HG03039 (cell line): ENCODE measurements at regions not wholly inside any gene's neighbourhood (a gene's known extent, or its start where the extent isn't known, plus 50 kb on each side); places are given as distances from the start of the nearest gene placed in this dataset.
"Not testable (repeated sequence)": the region's sequence is repeated elsewhere in the genome, so short reads cannot be mapped to it uniquely, and the experiment has no call there.

Experiments used
- ATAC-seq: cut with Tn5 transposase; IDR thresholded peaks from one replicate; pipeline ENCODE4 v1.9.1; 2021; ENCODE audit warnings: mild to moderate bottlenecking, moderate library complexity; ENCODE audit not compliant: unreplicated experiment

- ATAC-seq = no peak
These were observed 637.8 kb upstream of the CHAC2 start for GRCh38 chr2:53129851-53130250.

GRCh38 chr2:53127061-53127650, 640.4 kb upstream of the CHAC2 start:
- no peak for ATAC-seq

GRCh38 chr2:53114991-53115390, 652.6 kb upstream of the CHAC2 start:
- no peak for ATAC-seq

GRCh38 chr2:53114582-53114981, 653.0 kb upstream of the CHAC2 start:
- no peak for ATAC-seq

- ATAC-seq = not testable (repeated sequence)
These were observed 655.2 kb upstream of the CHAC2 start for GRCh38 chr2:53112408-53112807.

GRCh38 chr2:53111406-53111805, 656.2 kb upstream of the CHAC2 start:
- ATAC-seq = no peak

- ATAC-seq = no peak
These were observed 656.6 kb upstream of the CHAC2 start for GRCh38 chr2:53111004-53111403.

- no peak for ATAC-seq
These were observed 659.4 kb upstream of the CHAC2 start for GRCh38 chr2:53108246-53108645.

- ATAC-seq = no peak
These were observed 663.3 kb upstream of the CHAC2 start for GRCh38 chr2:53104263-53104662.

- ATAC-seq = no peak
These were observed 663.9 kb upstream of the CHAC2 start for GRCh38 chr2:53103679-53104078.

- no peak for ATAC-seq
These were observed 668.9 kb upstream of the CHAC2 start for GRCh38 chr2:53098696-53099078.

- no peak for ATAC-seq
These were observed 671.3 kb upstream of the CHAC2 start for GRCh38 chr2:53096351-53096750.

GRCh38 chr2:53095664-53096063, 671.9 kb upstream of the CHAC2 start:
- ATAC-seq = no peak

- ATAC-seq = no peak
These were observed 672.4 kb upstream of the CHAC2 start for GRCh38 chr2:53095227-53095626.

GRCh38 chr2:53093355-53093754, 674.2 kb upstream of the CHAC2 start:
- no peak for ATAC-seq

- ATAC-seq = no peak
These were observed 676.4 kb upstream of the CHAC2 start for GRCh38 chr2:53091183-53091582.

GRCh38 chr2:53087874-53088461, 679.6 kb upstream of the CHAC2 start:
- ATAC-seq = no peak

- ATAC-seq = no peak
These were observed 680.2 kb upstream of the CHAC2 start for GRCh38 chr2:53087262-53087873.

- ATAC-seq = no peak
These were observed 690.2 kb upstream of the CHAC2 start for GRCh38 chr2:53077413-53077812.

GRCh38 chr2:53075760-53076159, 691.8 kb upstream of the CHAC2 start:
- no peak for ATAC-seq

GRCh38 chr2:53067533-53067932, 700.1 kb upstream of the CHAC2 start:
- ATAC-seq = no peak

GRCh38 chr2:53067056-53067455, 700.5 kb upstream of the CHAC2 start:
- ATAC-seq = no peak

- no peak for ATAC-seq
These were observed 703.5 kb upstream of the CHAC2 start for GRCh38 chr2:53064154-53064553.
